Mesenchymal stem cell (in vitro differentiated cells and primary cell): ENCODE measurements at regions not wholly inside any gene's neighbourhood (a gene's known extent, or its start where the extent isn't known, plus 50 kb on each side); places are given as distances from the start of the nearest gene placed in this dataset.

Source experiments
- DNase-seq: peaks from one replicate; pipeline ENCODE4 v3.0.0-alpha.2; 2013
- H2AFZ ChIP-seq: one replicate; pipeline ENCODE4 v1.6.1; 2013; ENCODE audit warnings: low read depth, mild to moderate bottlenecking, control low read depth, inconsistent platforms, low read length, moderate library complexity
- H2AK5ac ChIP-seq: 2 replicates; pipeline ENCODE4 v1.6.1; 2013; ENCODE audit warnings: low read length, moderate library complexity, mild to moderate bottlenecking, inconsistent platforms; ENCODE audit not compliant: severe bottlenecking
- H2BK120ac ChIP-seq: one replicate; pipeline ENCODE4 v1.6.1; 2013; ENCODE audit warnings: low read depth, mild to moderate bottlenecking, inconsistent platforms, low read length, moderate library complexity
- H2BK12ac ChIP-seq, 2 experiments: one replicate each; pipeline ENCODE4 v1.6.1; 2013; ENCODE audit warnings: inconsistent platforms in 2 of 2, low read length in 2 of 2, mild to moderate bottlenecking in 2 of 2, moderate library complexity in 2 of 2, control low read depth in 1 of 2
- H2BK15ac ChIP-seq: one replicate; pipeline ENCODE4 v1.6.1; 2013; ENCODE audit warnings: mild to moderate bottlenecking, low read depth, inconsistent platforms; ENCODE audit not compliant: poor library complexity, severe bottlenecking
- H2BK5ac ChIP-seq: 2 replicates; pipeline ENCODE4 v1.6.1; 2013; ENCODE audit warnings: low read depth, mild to moderate bottlenecking, low read length, control low read depth, inconsistent platforms; ENCODE audit not compliant: poor library complexity, severe bottlenecking
- H3K14ac ChIP-seq, 2 experiments: one replicate each; pipeline ENCODE4 v1.6.1; 2013; ENCODE audit warnings: inconsistent platforms in 2 of 2, low read length in 2 of 2, control low read depth in 1 of 2, mild to moderate bottlenecking in 1 of 2, moderate library complexity in 1 of 2
- H3K18ac ChIP-seq, 2 experiments: one replicate each; pipeline ENCODE4 v1.6.1; 2013; ENCODE audit warnings: inconsistent platforms in 2 of 2, low read length in 2 of 2, control low read depth in 1 of 2, low read depth in 1 of 2, mild to moderate bottlenecking in 1 of 2
- H3K23ac ChIP-seq, 2 experiments: one replicate each; pipeline ENCODE4 v1.6.1; 2013; ENCODE audit warnings: inconsistent platforms in 2 of 2, low read length in 2 of 2, mild to moderate bottlenecking in 2 of 2, moderate library complexity in 2 of 2, control low read depth in 1 of 2
- H3K27ac ChIP-seq: 2 replicates; pipeline ENCODE4 v1.5.1; 2013; ENCODE audit warnings: mild to moderate bottlenecking, moderate library complexity, low read length, control low read depth, inconsistent platforms; ENCODE audit not compliant: poor library complexity, severe bottlenecking
- H3K27me3 ChIP-seq, 2 experiments: 2 replicates each; pipeline versions ENCODE4 v1.6.1 to v1.7.0; 2013; ENCODE audit warnings: low read length in 2 of 2, mild to moderate bottlenecking in 2 of 2, moderate library complexity in 2 of 2, control low read depth in 1 of 2, inconsistent platforms in 1 of 2; ENCODE audit not compliant: control insufficient read depth in 1 of 2, insufficient read depth in 1 of 2
- H3K36me3 ChIP-seq, 2 experiments: 2 replicates each; pipeline versions ENCODE4 v1.6.1 to v1.7.0; 2013; ENCODE audit warnings: low read length in 2 of 2, control low read depth in 1 of 2, inconsistent platforms in 1 of 2, low read depth in 1 of 2, mild to moderate bottlenecking in 1 of 2; ENCODE audit not compliant: insufficient read depth in 2 of 2, control insufficient read depth in 1 of 2
- H3K4ac ChIP-seq, 2 experiments: one replicate each; pipeline ENCODE4 v1.6.1; 2013; ENCODE audit warnings: inconsistent platforms in 2 of 2, low read length in 2 of 2, mild to moderate bottlenecking in 2 of 2, moderate library complexity in 2 of 2, control low read depth in 1 of 2, low read depth in 1 of 2
- H3K4me1 ChIP-seq: 2 replicates; pipeline ENCODE4 v1.6.1; 2013; ENCODE audit warnings: low read depth, low read length, control low read depth; ENCODE audit not compliant: control insufficient read depth, insufficient read depth
- H3K4me2 ChIP-seq: 2 replicates; pipeline ENCODE4 v1.6.1; 2013; ENCODE audit warnings: low read length, mild to moderate bottlenecking, inconsistent platforms; ENCODE audit not compliant: poor library complexity, severe bottlenecking
- H3K4me3 ChIP-seq, 2 experiments: 2 replicates each; pipeline versions ENCODE4 v1.5.1 to v1.7.0; 2013; ENCODE audit warnings: low read length in 2 of 2, mild to moderate bottlenecking in 2 of 2, control low read depth in 1 of 2, low read depth in 1 of 2; ENCODE audit not compliant: insufficient read depth in 1 of 2
- H3K79me1 ChIP-seq: replicated peaks from 2 replicates; pipeline ENCODE4 v1.6.1; 2013; ENCODE audit warnings: mild to moderate bottlenecking, control low read depth, low read length, inconsistent platforms; ENCODE audit not compliant: poor library complexity, severe bottlenecking
- H3K9ac ChIP-seq: 2 replicates; pipeline ENCODE4 v1.7.0; 2013; ENCODE audit warnings: mild to moderate bottlenecking, low read length, moderate library complexity
- H3K9me3 ChIP-seq: 2 replicates; pipeline ENCODE4 v1.7.0; 2013; ENCODE audit warnings: mild to moderate bottlenecking, low read length; ENCODE audit not compliant: control insufficient read depth
- H4K8ac ChIP-seq: one replicate; pipeline ENCODE4 v1.6.1; 2013; ENCODE audit warnings: inconsistent platforms, mild to moderate bottlenecking, low read length, moderate library complexity
- H4K91ac ChIP-seq: one replicate; pipeline ENCODE4 v1.6.1; 2013; ENCODE audit warnings: mild to moderate bottlenecking, low read length, inconsistent platforms
- WGBS: methylation state at CpG from one replicate; pipeline ENCODE4 v1.1.7; 2013; ENCODE audit warnings: mixed read lengths; 5-methylcytosine and 5-hydroxymethylcytosine counted together

- Histone ChIP-seq H3K4me3 (no peak overlapping the region), H3K27ac (no peak overlapping the region), H3K27me3 (peaks cover 0 to 30% of the 10 kb centered on the region in 2 experiments), H3K23ac (no peak overlapping the region), H4K91ac (no peak overlapping the region), H2AFZ (no peak overlapping the region), H3K4me1 (no peaks in the 10 kb centered on the region), H2BK120ac (no peak overlapping the region), H3K9me3 (no peaks in the 10 kb centered on the region), H3K36me3 (no peaks in the 10 kb centered on the region), H2BK15ac (no peak overlapping the region), H2BK5ac (no peak overlapping the region), H3K14ac (no peak overlapping the region), H2BK12ac (no peak overlapping the region), H3K18ac (no peak overlapping the region), H3K4me2 (no peak overlapping the region), H2AK5ac (no peak overlapping the region), H3K9ac (no peak overlapping the region), H3K4ac (no peak overlapping the region), H4K8ac (no peak overlapping the region), H3K79me1 (no peaks in the 10 kb centered on the region)
- DNase-seq, result no peak
- 92% methylated on average over 12 of the region's 12 CpGs for WGBS
Observed at GRCh38 chr1:2858676-2859075, 57.2 kb upstream of the TTC34 start.

- Histone ChIP-seq H3K14ac (no peak overlapping the region), H3K4me3 (no peak overlapping the region), H2BK5ac (no peak overlapping the region), H3K27me3 (peaks cover 0 to 30% of the 10 kb centered on the region in 2 experiments), H3K4ac (no peak overlapping the region), H3K36me3 (no peaks in the 10 kb centered on the region), H3K4me2 (no peak overlapping the region), H3K4me1 (no peaks in the 10 kb centered on the region), H2BK15ac (no peak overlapping the region), H2BK12ac (no peak overlapping the region), H3K79me1 (no peaks in the 10 kb centered on the region), H2AK5ac (no peak overlapping the region), H2AFZ (no peak overlapping the region), H3K27ac (no peak overlapping the region), H3K9ac (no peak overlapping the region), H4K91ac (no peak overlapping the region), H3K9me3 (no peaks in the 10 kb centered on the region), H3K18ac (no peak overlapping the region), H4K8ac (no peak overlapping the region), H2BK120ac (no peak overlapping the region), H3K23ac (no peak overlapping the region)
- WGBS, result 64% methylated on average over 5 of the region's 5 CpGs
- no peak for DNase-seq
Observed at GRCh38 chr1:2859219-2859880, 57.9 kb upstream of the TTC34 start.

- H3K18ac ChIP-seq, result no peak overlapping the region
- no peaks in the 10 kb centered on the region for H3K79me1 ChIP-seq
- no peak overlapping the region for H3K9ac ChIP-seq
- no peak for DNase-seq
- H2BK5ac ChIP-seq, result no peak overlapping the region
- H3K4me1 ChIP-seq, result no peaks in the 10 kb centered on the region
- no peak overlapping the region for H4K8ac ChIP-seq
- no peak overlapping the region for H3K4ac ChIP-seq
- no peak overlapping the region for H2BK120ac ChIP-seq
- no peak overlapping the region for H2AFZ ChIP-seq
- H3K9me3 ChIP-seq, result no peaks in the 10 kb centered on the region
- no peaks in the 10 kb centered on the region for H3K36me3 ChIP-seq
- no peak overlapping the region for H3K23ac ChIP-seq
- 76% methylated on average over 12 of the region's 12 CpGs for WGBS
- H3K14ac ChIP-seq, result no peak overlapping the region
- H4K91ac ChIP-seq, result no peak overlapping the region
- H3K27me3 ChIP-seq, result peaks cover 0 to 30% of the 10 kb centered on the region in 2 experiments
- H3K4me3 ChIP-seq, result no peak overlapping the region
- no peak overlapping the region for H2BK15ac ChIP-seq
- H2BK12ac ChIP-seq, result no peak overlapping the region
- no peak overlapping the region for H2AK5ac ChIP-seq
- no peak overlapping the region for H3K27ac ChIP-seq
- H3K4me2 ChIP-seq, result no peak overlapping the region
Observed at GRCh38 chr1:2859881-2860430, 58.5 kb upstream of the TTC34 start.

GRCh38 chr1:2860476-2861142 is 59.1 kb upstream of the TTC34 start:
- H2BK5ac ChIP-seq, result no peak overlapping the region
- H3K9me3 ChIP-seq, result no peaks in the 10 kb centered on the region
- H2BK12ac ChIP-seq, result no peak overlapping the region
- DNase-seq, result no peak
- H3K9ac ChIP-seq, result no peak overlapping the region
- no peak overlapping the region for H2AK5ac ChIP-seq
- no peak overlapping the region for H2BK120ac ChIP-seq
- no peak overlapping the region for H3K4ac ChIP-seq
- H2BK15ac ChIP-seq, result no peak overlapping the region
- H3K27ac ChIP-seq, result no peak overlapping the region
- H4K8ac ChIP-seq, result no peak overlapping the region
- no peak overlapping the region for H3K18ac ChIP-seq
- H4K91ac ChIP-seq, result no peak overlapping the region
- H2AFZ ChIP-seq, result no peak overlapping the region
- no peak overlapping the region for H3K4me3 ChIP-seq
- H3K23ac ChIP-seq, result no peak overlapping the region
- no peaks in the 10 kb centered on the region for H3K79me1 ChIP-seq
- H3K27me3 ChIP-seq, result peaks cover 0 to 29% of the 10 kb centered on the region in 2 experiments
- WGBS, result 83% methylated on average over 30 of the region's 30 CpGs
- no peak overlapping the region for H3K14ac ChIP-seq
- no peaks in the 10 kb centered on the region for H3K4me1 ChIP-seq
- H3K4me2 ChIP-seq, result no peak overlapping the region
- no peaks in the 10 kb centered on the region for H3K36me3 ChIP-seq
